Colonic mucosa (tissue), 4 donors: ENCODE measurements at regions not wholly inside any gene's neighbourhood (a gene's known extent, or its start where the extent isn't known, plus 50 kb on each side); places are given as distances from the start of the nearest gene placed in this dataset.
"Not testable (repeated sequence)": the region's sequence is repeated elsewhere in the genome, so short reads cannot be mapped to it uniquely, and the experiment has no call there.

Source experiments
- DNase-seq: peaks from one replicate; pipeline ENCODE4 v3.0.0-alpha.2; 2020
- H3K27ac ChIP-seq: fragments of 200-600 bp; one replicate; pipeline ENCODE4 v1.8.0; 2021
- H3K27me3 ChIP-seq: fragments of 200-600 bp; one replicate; pipeline ENCODE4 v1.8.0; 2021
- H3K36me3 ChIP-seq: fragments of 200-600 bp; one replicate; pipeline ENCODE4 v1.8.0; 2021
- H3K4me1 ChIP-seq: fragments of 200-600 bp; one replicate; pipeline ENCODE4 v1.8.0; 2021; ENCODE audit warnings: mild to moderate bottlenecking
- H3K4me3 ChIP-seq: fragments of 200-600 bp; one replicate; pipeline ENCODE4 v1.8.0; 2021
- H3K9ac ChIP-seq, 2 donors: one replicate each; pipeline ENCODE4 v1.7.0; 2013; ENCODE audit warnings: control low read depth in 2 of 2, low read depth in 2 of 2, low read length in 2 of 2
- H3K9me3 ChIP-seq: fragments of 200-600 bp; one replicate; pipeline ENCODE4 v1.8.0; 2021
- intact Hi-C: fragments of 100-400 bp; cut with DNase I; formaldehyde crosslinking; loops from one replicate; pipeline ENCODE4 v1.14.1; 2022
- TF ChIP-seq, protein P1 (sequence below): fragments of 200-600 bp; IDR thresholded peaks from one replicate; pipeline ENCODE4 v1.8.0; 2022; ENCODE audit warnings: antibody characterized with exemption, mild to moderate bottlenecking
- donor health status: healthy.
- donor health status: DM: no; HTN: no; CAD: no.
- donor health status: DM: no; HTN: no; CAD: no.

GRCh38 chr17:52979921-52980320 is 821.4 kb upstream of the CA10 start:
- no peak overlapping the region for H3K9ac ChIP-seq
- no peak overlapping the region for H3K4me3 ChIP-seq
- no peaks in the 10 kb centered on the region for H3K4me1 ChIP-seq
- intact Hi-C loops = no loop called here
- TF ChIP-seq, protein P1, sequence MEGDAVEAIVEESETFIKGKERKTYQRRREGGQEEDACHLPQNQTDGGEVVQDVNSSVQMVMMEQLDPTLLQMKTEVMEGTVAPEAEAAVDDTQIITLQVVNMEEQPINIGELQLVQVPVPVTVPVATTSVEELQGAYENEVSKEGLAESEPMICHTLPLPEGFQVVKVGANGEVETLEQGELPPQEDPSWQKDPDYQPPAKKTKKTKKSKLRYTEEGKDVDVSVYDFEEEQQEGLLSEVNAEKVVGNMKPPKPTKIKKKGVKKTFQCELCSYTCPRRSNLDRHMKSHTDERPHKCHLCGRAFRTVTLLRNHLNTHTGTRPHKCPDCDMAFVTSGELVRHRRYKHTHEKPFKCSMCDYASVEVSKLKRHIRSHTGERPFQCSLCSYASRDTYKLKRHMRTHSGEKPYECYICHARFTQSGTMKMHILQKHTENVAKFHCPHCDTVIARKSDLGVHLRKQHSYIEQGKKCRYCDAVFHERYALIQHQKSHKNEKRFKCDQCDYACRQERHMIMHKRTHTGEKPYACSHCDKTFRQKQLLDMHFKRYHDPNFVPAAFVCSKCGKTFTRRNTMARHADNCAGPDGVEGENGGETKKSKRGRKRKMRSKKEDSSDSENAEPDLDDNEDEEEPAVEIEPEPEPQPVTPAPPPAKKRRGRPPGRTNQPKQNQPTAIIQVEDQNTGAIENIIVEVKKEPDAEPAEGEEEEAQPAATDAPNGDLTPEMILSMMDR = no peak
- no peaks in the 10 kb centered on the region for H3K36me3 ChIP-seq
- H3K27ac ChIP-seq = no peak overlapping the region
- no peaks in the 10 kb centered on the region for H3K27me3 ChIP-seq
- DNase-seq = no peak
- no peaks in the 10 kb centered on the region for H3K9me3 ChIP-seq

DNA sequence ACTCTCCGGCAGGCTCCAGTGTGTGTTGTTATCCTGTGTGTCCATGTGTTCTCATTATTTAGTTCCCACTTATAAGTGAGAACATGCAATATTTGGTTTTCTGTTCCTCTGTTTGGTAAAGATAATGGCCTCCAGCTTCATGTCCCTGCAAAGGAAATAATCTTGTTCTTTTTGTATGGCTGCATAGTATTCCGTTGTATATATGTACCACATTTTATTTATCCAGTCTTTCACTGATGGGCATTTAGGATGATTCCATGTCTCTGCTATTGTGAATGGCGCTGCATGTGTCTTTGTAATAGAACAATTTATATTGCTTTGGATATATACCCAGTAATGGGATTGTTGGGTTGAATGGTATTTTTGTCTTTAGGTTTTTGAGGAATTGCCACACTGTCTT is 807.3 kb upstream of the CA10 start:
- Histone ChIP-seq H3K9ac (no peak overlapping the region), H3K4me1 (no peaks in the 10 kb centered on the region), H3K9me3 (no peaks in the 10 kb centered on the region), H3K4me3 (no peak overlapping the region), H3K27me3 (no peaks in the 10 kb centered on the region), H3K27ac (no peak overlapping the region), H3K36me3 (no peaks in the 10 kb centered on the region)
- DNase-seq = no peak
- intact Hi-C loops = no loop called here
- TF ChIP-seq, protein P1 = no peak

GRCh38 chr17:52961751-52962150 is 803.2 kb upstream of the CA10 start:
- DNase-seq = peak; percentile 29
- H3K4me1 ChIP-seq, H3K36me3 ChIP-seq, H3K9me3 ChIP-seq, H3K27ac ChIP-seq, intact Hi-C loops, H3K9ac ChIP-seq, H3K4me3 ChIP-seq, H3K27me3 ChIP-seq: not testable (repeated sequence)

GRCh38 chr17:52957411-52957810 is 798.9 kb upstream of the CA10 start:
- Histone ChIP-seq H3K36me3 (no peaks in the 10 kb centered on the region), H3K27ac (no peak overlapping the region), H3K9ac (no peak overlapping the region), H3K9me3 (no peaks in the 10 kb centered on the region), H3K4me1 (no peaks in the 10 kb centered on the region), H3K4me3 (no peak overlapping the region), H3K27me3 (no peaks in the 10 kb centered on the region)
- no peak for DNase-seq
- TF ChIP-seq, protein P1 = no peak
- intact Hi-C loops = no loop called here

GRCh38 chr17:52947418-52947817 is 788.9 kb upstream of the CA10 start:
- H3K9me3 ChIP-seq = no peaks in the 10 kb centered on the region
- TF ChIP-seq, protein P1 = no peak
- H3K36me3 ChIP-seq = no peaks in the 10 kb centered on the region
- no peaks in the 10 kb centered on the region for H3K27me3 ChIP-seq
- no peak for DNase-seq
- intact Hi-C loops = no loop called here
- no peaks in the 10 kb centered on the region for H3K4me1 ChIP-seq
- no peak overlapping the region for H3K4me3 ChIP-seq
- H3K27ac ChIP-seq = no peak overlapping the region
- no peak overlapping the region for H3K9ac ChIP-seq

DNA sequence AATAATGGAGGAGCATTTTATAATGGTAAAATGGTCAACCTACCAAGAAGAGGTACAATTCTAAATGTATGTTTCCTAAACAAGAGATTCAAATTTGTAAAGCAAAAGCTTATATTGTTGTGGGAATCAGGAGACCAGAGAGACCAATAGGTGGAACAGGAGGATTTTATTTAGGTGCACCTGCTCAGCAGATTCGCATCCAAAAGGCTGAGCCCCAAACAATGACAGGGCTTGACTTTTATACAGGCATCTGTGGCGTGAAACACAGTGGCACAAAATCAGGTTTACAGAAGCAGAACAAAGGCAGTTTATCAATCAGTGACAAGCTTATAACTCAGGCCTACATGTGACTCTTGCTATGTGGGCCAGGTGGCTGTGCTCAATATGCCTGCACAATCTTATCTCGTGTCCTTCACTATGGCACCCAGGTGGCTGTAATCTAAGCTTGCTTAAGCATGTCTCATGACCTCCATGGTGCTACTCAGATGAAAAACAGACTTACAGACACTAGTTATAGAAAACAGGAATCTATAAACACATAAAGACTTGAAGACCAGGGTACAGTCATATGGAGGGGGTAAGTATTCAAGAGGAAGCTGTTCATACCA is 780.2 kb upstream of the CA10 start:
- Histone ChIP-seq H3K27me3 (no peaks in the 10 kb centered on the region), H3K9me3 (no peaks in the 10 kb centered on the region), H3K27ac (no peak overlapping the region), H3K36me3 (no peaks in the 10 kb centered on the region), H3K4me3 (no peak overlapping the region), H3K9ac (no peak overlapping the region), H3K4me1 (no peaks in the 10 kb centered on the region)
- no peak for DNase-seq
- TF ChIP-seq, protein P1 = no peak
- intact Hi-C loops = no loop called here
